Central memory CD8-positive, alpha-beta T cell (primary cell): ENCODE measurements at regions not wholly inside any gene's neighbourhood (a gene's known extent, or its start where the extent isn't known, plus 50 kb on each side); places are given as distances from the start of the nearest gene placed in this dataset.
A peak's percentile ranks its signal among the peaks of the same experiment; 100 is the strongest.

Experiments
- ATAC-seq: fragments of 150-1000 bp; cut with Tn5 transposase; replicated peaks from 2 replicates; pipeline ENCODE4 v1.10.0; 2022; ENCODE audit warnings: mild to moderate bottlenecking, moderate FRiP score, moderate number of reproducible peaks; ENCODE audit not compliant: poor library complexity, severe bottlenecking; ENCODE audit errors: extremely low read depth
- DNase-seq, 2 donors: peaks; one replicate each; pipeline ENCODE4 v3.0.0; 2021; ENCODE audit warnings: low spot score in 2 of 2
- H3K27ac Mint-ChIP-seq: one replicate; pipeline ENCODE4 v1.8.0; 2022; ENCODE audit warnings: low read depth, mild to moderate bottlenecking, moderate library complexity, mixed read lengths
- H3K27me3 Mint-ChIP-seq: one replicate; pipeline ENCODE4 v1.8.0; 2022; ENCODE audit warnings: mixed read lengths
- H3K36me3 Mint-ChIP-seq: one replicate; pipeline ENCODE4 v1.8.0; 2022; ENCODE audit warnings: mild to moderate bottlenecking, moderate library complexity, mixed read lengths; ENCODE audit not compliant: insufficient read depth
- H3K4me1 Mint-ChIP-seq: one replicate; pipeline ENCODE4 v1.8.0; 2022; ENCODE audit warnings: mixed read lengths
- H3K4me3 Mint-ChIP-seq: one replicate; pipeline ENCODE4 v1.8.0; 2022; ENCODE audit warnings: mild to moderate bottlenecking, moderate library complexity, mixed read lengths
- H3K9me3 Mint-ChIP-seq: one replicate; pipeline ENCODE4 v1.8.0; 2022; ENCODE audit warnings: mixed read lengths

DNA sequence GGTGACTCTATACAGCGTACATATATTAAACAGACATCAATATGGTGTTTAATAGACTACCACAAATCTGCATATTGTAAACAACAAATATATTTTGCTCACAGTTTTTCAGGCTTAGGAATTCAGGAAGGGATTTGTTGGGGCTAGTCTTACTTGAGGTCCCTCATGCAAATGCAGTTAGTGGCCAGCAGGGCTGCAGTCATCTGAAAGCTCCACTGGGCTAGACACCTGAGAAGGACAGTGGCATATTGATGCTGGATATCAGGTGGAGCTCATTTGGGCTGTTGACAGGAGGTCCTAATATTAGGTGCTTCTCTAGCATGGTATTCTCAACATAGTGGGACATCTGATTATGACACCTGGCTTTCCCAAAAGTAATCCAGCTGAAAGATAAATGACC, 493.8 kb upstream of the PABPC4L start:
- Mint-ChIP-seq H3K27ac (no peak overlapping the region), H3K9me3 (peaks cover 35% of the 10 kb centered on the region), H3K4me3 (no peak overlapping the region), H3K27me3 (no peaks in the 10 kb centered on the region), H3K36me3 (no peaks in the 10 kb centered on the region), H3K4me1 (no peaks in the 10 kb centered on the region)
- no peak for ATAC-seq
- no peak for DNase-seq

DNA sequence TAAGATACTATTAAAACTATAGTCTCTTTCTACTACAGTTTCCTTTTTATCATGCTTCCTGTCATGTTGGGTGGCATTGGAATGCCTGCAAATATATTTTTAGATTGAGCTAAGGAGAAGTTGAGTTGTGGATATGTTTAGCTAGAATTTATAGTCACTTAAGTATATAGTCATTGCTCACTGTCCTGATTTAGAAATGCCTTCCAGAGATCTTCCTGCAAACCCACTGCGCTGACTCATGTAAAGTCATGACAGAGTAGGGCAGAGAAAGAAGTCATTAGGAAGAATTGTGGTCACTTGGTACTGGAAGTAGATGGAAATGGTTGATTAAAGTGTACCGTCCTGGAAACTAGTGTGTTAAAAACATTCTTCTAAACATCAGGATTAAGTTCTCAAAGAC, 490.3 kb upstream of the PABPC4L start:
- H3K36me3 Mint-ChIP-seq = no peaks in the 10 kb centered on the region
- no peak overlapping the region for H3K4me3 Mint-ChIP-seq
- no peak overlapping the region for H3K27ac Mint-ChIP-seq
- H3K27me3 Mint-ChIP-seq = no peaks in the 10 kb centered on the region
- ATAC-seq = no peak
- peaks cover 34% of the 10 kb centered on the region for H3K9me3 Mint-ChIP-seq
- DNase-seq = no peak
- no peaks in the 10 kb centered on the region for H3K4me1 Mint-ChIP-seq

DNA sequence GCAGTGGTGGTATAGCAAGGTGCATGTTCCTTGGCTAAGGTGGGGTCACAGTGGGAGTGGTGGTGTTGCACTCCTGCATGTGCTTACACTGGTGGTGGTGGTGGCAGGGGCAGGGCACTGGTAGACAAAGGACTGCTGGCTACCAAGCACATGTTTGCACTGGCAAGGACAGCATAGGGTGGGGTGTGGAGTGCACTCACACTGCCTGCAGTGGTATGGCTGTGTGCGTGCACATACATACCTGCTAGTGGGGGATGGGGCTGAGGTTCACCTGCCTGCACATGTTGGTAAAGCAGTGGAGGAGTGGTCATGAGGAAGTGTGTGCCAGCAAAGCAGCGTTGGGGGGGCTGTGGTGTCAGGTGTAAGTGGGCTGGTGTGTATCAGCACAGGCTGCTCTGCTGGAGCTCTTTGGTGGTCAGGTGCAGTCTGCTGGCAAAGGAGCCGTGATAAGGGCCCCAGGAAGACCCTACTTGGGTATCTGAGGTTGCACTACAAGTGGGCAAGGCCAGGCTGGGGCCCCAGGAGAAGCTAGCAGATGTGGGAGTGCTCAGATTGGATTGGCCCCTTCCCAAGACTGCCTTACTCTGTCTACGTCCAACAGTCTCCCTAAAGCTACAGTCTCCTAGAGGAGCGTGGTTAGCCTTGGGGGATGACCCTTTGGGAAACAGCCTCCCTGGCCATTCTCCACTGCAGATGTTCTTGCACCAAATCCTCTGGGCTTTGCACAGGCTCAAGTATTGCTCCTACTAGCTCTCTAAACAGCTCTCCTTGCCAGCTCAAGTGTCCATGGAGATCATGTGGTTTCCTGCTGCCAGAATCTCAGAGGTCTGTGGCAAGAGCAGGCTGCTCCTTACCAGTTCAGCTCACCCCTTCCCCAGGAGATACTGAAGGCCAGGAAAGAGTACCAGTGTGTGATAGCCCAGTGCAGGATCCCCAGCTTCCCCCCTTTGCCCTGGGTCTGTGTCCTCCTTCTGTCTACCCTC, 486.3 kb upstream of the PABPC4L start:
- no peaks in the 10 kb centered on the region for H3K36me3 Mint-ChIP-seq
- H3K9me3 Mint-ChIP-seq = peaks cover 51% of the 10 kb centered on the region
- H3K4me1 Mint-ChIP-seq = no peaks in the 10 kb centered on the region

DNA sequence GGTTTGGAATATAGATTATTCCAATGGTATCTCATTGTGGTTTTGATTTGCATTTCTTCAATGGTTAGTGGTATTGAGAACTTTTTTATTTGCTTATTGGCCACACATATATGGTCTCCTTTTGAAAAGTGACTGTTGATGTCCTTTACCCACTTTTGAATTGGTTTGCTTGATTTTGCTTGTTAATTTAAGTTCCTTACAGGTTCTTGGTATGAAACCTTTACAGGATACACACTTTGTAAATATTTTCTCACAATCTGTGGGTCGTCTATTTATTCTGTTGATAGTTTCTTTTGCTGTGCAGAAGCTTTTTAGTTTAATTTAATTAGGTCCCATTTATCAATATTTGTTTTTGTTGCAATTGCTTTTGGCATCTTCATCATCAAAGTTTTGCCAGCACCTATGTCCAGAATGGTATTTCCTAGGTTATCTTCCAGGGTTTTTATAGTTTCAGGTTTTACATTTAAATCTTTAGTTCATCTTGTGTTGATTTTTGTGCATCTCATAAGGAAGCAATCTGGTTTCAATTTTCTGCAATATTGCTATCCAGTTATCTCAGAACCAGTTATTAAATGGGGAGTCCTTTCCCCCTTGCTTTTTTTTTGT, 475.7 kb upstream of the PABPC4L start:
- peaks cover 27% of the 10 kb centered on the region for H3K9me3 Mint-ChIP-seq
- DNase-seq (no peak), ATAC-seq (no peak)
- H3K27ac Mint-ChIP-seq = no peak overlapping the region
- no peaks in the 10 kb centered on the region for H3K27me3 Mint-ChIP-seq
- H3K36me3 Mint-ChIP-seq = no peaks in the 10 kb centered on the region
- H3K4me3 Mint-ChIP-seq = no peak overlapping the region
- H3K4me1 Mint-ChIP-seq = no peaks in the 10 kb centered on the region

More for the DNA sequence above, 486.3 kb upstream of the PABPC4L start:
- Mint-ChIP-seq H3K27ac (no peak overlapping the region), H3K4me3 (no peak overlapping the region), H3K27me3 (no peaks in the 10 kb centered on the region)
- peak; percentile 10 for ATAC-seq
- no peak for DNase-seq

DNA sequence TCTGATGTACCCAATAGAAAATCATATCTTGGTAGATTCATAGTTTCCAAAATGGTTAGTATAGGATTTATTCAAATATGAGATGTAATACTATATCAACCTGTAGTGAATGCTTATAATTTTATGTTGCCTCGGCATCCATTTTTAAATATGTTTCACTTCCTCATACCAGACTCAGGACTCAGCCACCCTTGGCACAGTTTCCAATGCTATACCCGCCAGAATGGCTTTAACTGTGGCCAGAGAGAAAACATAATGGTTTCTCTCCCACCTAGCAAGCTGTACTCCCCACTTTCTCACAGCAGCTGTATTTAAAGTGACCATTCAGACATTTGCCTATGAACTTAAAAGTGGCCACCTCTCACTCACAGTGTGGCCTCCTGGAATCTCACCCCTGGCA, 466.6 kb upstream of the PABPC4L start:
- H3K27ac Mint-ChIP-seq = no peak overlapping the region
- no peaks in the 10 kb centered on the region for H3K36me3 Mint-ChIP-seq
- H3K9me3 Mint-ChIP-seq = peaks cover 6% of the 10 kb centered on the region
- H3K4me1 Mint-ChIP-seq = no peaks in the 10 kb centered on the region
- H3K27me3 Mint-ChIP-seq = no peaks in the 10 kb centered on the region
- no peak overlapping the region for H3K4me3 Mint-ChIP-seq
- ATAC-seq = no peak
- DNase-seq = no peak

DNA sequence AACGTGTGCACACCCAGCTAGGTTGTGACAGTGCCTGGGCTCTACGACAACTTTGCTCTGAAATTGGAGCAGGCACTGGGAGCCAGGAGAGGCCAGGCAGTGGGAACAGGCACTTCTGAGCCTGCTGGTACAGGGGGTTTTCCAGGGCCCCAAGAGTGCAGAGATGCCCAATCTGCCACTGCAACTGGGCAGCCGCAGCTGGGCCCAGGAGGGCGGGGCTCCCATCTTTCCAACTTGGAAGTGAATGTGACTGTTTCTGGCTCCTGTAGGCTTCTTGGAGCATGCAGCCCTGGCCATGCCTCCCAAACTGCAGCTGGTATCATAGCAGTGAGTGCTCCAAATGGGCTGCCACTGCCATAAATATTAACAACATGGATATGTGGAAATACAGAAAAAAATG, 465.1 kb upstream of the PABPC4L start:
- peaks cover 6% of the 10 kb centered on the region for H3K9me3 Mint-ChIP-seq
- no peak for DNase-seq
- H3K4me3 Mint-ChIP-seq = no peak overlapping the region
- H3K27me3 Mint-ChIP-seq = no peaks in the 10 kb centered on the region
- H3K27ac Mint-ChIP-seq = no peak overlapping the region
- ATAC-seq = no peak
- H3K36me3 Mint-ChIP-seq = no peaks in the 10 kb centered on the region
- no peaks in the 10 kb centered on the region for H3K4me1 Mint-ChIP-seq

DNA sequence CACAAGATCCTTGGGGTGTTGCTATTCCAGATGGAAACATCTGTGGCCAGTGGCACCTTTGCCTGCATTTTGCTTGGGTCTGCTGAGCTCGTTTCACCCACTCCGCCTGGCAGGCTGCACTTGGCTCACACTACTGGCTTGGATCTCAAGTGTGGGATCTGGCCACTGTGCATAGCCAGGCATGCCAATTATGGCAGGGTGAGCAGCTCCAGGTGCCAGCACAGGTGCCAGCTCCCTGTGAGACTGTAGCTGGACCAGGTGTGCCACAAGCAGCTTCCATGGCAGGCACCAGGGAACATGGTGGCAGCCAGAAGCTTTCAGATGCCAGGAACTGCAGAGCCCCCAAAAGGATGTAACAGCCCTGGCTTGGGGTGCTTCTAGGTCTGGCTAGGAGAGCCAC, 463.8 kb upstream of the PABPC4L start:
- Mint-ChIP-seq H3K27me3 (no peaks in the 10 kb centered on the region), H3K9me3 (peaks cover 6% of the 10 kb centered on the region), H3K4me3 (no peak overlapping the region), H3K4me1 (no peaks in the 10 kb centered on the region), H3K27ac (no peak overlapping the region), H3K36me3 (no peaks in the 10 kb centered on the region)
- ATAC-seq = no peak
- no peak for DNase-seq

DNA sequence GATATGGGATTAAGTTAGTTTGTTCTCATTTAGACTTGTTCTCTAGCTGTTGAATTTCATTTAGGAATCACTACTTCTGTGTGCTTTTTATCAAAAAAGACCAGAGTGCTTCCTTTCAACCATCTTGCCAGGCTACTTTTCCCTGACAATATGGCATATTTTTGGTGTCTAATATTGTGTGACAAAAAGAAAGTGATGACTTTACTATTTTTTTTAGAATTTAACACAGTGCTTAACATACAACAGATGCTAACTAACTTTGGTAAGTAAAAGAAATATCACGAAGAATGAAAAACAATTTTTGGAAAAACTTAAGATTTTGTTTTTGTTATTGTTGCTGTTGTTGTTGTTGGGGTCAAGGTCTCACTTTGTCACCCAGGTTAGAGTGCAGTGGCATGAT, 462.2 kb upstream of the PABPC4L start:
- no peak overlapping the region for H3K27ac Mint-ChIP-seq
- no peak for ATAC-seq
- no peak for DNase-seq
- H3K9me3 Mint-ChIP-seq = no peaks in the 10 kb centered on the region
- H3K27me3 Mint-ChIP-seq = no peaks in the 10 kb centered on the region
- H3K4me3 Mint-ChIP-seq = no peak overlapping the region
- H3K4me1 Mint-ChIP-seq = no peaks in the 10 kb centered on the region
- H3K36me3 Mint-ChIP-seq = no peaks in the 10 kb centered on the region

DNA sequence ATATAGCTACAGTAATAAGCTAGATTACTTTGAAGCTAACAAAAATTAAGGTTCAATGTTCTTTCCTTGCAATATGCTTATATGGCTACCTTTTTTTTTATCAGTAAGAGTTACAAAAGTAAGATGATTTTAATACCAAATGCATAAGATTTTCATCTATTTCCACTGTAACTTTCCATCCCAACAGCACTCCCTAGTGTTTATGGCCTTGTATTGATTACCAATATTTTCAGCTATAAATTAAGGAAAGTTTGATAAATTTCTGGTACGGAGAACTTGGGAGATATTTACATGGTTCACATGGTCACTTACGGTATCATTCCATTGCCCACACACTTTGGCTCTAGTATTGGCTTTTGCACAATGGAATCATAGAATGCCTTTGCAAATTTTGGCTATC, 448.9 kb upstream of the PABPC4L start:
- ATAC-seq (no peak), DNase-seq (no peak)
- no peaks in the 10 kb centered on the region for H3K36me3 Mint-ChIP-seq
- H3K27ac Mint-ChIP-seq = no peak overlapping the region
- no peaks in the 10 kb centered on the region for H3K27me3 Mint-ChIP-seq
- no peak overlapping the region for H3K4me3 Mint-ChIP-seq
- H3K4me1 Mint-ChIP-seq = no peaks in the 10 kb centered on the region
- peaks cover 4% of the 10 kb centered on the region for H3K9me3 Mint-ChIP-seq

DNA sequence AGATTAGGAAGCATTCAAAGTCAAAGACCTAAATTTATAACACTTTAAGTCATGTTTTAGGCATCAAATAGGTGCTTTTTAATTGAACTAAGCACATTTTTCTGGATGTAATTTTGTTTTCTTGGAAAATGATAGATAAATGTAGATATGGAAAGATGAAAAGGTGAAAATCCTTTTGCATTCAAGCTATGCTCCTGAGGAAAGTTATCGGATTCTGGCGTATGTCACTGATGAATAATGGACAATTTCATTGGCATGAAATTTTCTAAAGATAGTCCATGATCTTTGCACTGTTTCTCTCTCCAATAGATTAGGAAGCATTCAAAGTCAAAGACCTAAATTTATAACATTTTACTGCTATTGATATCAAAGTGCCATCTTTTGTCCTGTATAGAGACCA, 444.2 kb upstream of the PABPC4L start:
- no peak for DNase-seq
- Mint-ChIP-seq H3K36me3 (no peaks in the 10 kb centered on the region), H3K4me3 (no peak overlapping the region), H3K27me3 (no peaks in the 10 kb centered on the region), H3K27ac (no peak overlapping the region), H3K4me1 (no peaks in the 10 kb centered on the region), H3K9me3 (peaks cover 16% of the 10 kb centered on the region)
- ATAC-seq = no peak

DNA sequence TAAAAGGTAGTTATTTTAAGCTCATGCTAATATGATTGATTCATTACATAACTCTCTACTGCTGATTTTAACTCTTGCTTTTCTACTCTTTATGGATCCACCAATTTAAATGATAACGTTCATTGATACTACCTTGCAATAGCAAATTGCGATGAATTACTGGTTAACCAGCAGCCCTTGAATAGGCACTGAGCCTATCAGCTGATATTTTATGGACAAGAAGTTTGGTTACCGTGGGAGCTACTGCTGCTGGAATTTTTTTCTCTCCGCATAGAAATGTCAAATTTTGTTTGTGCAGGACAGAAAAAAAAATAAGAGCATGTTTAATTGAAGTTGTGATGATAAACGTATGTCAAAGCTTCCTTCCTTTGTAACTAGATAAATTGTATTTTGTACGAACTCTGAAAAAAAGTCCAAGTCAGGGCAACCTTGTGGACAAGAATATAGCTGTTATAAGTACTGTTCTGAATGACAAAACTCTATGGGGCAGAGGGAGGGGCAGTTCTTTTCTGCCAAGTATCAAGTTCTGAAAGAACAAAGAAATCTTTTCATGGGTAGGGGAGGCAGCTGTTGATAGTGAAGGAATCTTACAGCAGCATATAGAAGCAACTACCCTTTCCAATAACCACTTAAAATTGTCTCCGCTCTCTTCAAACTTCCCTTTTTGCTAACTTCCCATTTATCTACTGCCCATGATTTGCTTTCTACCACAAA, 434.9 kb upstream of the PABPC4L start:
- no peak overlapping the region for H3K27ac Mint-ChIP-seq
- ATAC-seq (no peak), DNase-seq (no peak)
- peaks cover 3% of the 10 kb centered on the region for H3K36me3 Mint-ChIP-seq
- H3K4me3 Mint-ChIP-seq = no peak overlapping the region
- H3K9me3 Mint-ChIP-seq = peaks cover 5% of the 10 kb centered on the region
- no peaks in the 10 kb centered on the region for H3K4me1 Mint-ChIP-seq
- H3K27me3 Mint-ChIP-seq = no peaks in the 10 kb centered on the region

DNA sequence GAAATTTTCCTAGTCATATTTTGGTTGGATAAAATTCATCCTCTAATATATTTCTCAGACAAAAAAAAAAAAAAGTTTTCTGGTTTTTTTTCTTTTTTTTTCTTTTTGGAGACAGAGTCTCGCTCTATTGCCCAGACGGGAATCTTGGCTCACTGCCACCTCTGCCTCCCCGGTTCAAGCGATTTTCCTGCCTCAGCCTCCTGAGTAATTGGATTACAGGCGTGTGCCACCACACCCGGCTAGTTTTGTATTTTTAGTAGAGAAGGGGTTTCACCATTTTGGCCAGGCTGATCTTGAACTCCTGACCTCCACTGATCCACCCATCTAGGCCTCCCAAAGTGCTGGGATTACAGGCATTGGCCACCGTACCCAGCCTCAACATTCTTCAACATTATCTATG, 432.7 kb upstream of the PABPC4L start:
- Mint-ChIP-seq H3K9me3 (peaks cover 5% of the 10 kb centered on the region), H3K27ac (no peak overlapping the region), H3K4me3 (no peak overlapping the region), H3K36me3 (peaks cover 3% of the 10 kb centered on the region), H3K4me1 (no peaks in the 10 kb centered on the region), H3K27me3 (no peaks in the 10 kb centered on the region)
- no peak for DNase-seq
- no peak for ATAC-seq

DNA sequence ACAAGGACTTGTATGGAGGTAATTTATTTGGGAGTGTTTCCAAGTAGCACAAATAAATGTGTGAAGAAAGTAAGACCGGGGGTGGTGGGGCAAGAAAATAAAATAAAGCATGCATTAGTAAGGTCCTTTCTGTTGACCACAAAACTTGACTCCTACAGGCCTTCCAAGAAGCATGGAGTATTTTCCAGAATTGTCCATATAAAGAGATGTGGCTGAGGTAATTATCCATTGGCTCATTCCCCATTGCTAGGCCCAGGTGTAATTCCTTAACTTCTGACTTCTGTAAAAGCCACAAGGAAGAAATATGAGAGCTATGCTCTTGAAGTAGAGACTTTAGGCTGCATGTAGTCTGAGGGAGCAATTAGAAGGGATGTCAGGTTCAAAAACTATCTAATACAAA, 430.5 kb upstream of the PABPC4L start:
- DNase-seq (no peak), ATAC-seq (no peak)
- no peak overlapping the region for H3K4me3 Mint-ChIP-seq
- H3K9me3 Mint-ChIP-seq = peaks cover 5% of the 10 kb centered on the region
- no peak overlapping the region for H3K27ac Mint-ChIP-seq
- H3K27me3 Mint-ChIP-seq = no peaks in the 10 kb centered on the region
- peaks cover 3% of the 10 kb centered on the region for H3K36me3 Mint-ChIP-seq
- no peaks in the 10 kb centered on the region for H3K4me1 Mint-ChIP-seq
